WTC11 (cell line): ENCODE measurements at regions not wholly inside any gene's neighbourhood (a gene's known extent, or its start where the extent isn't known, plus 50 kb on each side); places are given as distances from the start of the nearest gene placed in this dataset.

ENCODE experiments used
- ATAC-seq: fragments of 200-7000 bp; cut with Tn5 transposase; 2 replicates; pipeline ENCODE4 v1.10.0; 2021; ENCODE audit warnings: mild to moderate bottlenecking, moderate library complexity
- CTCF ChIA-PET: fragments of 300-600 bp; sonication (Branson Sonifier 250); formaldehyde crosslinking; loops from one replicate; lab custom pipeline; 2021; ENCODE audit warnings: antibody characterized with exemption; lab: Charles Lee
- POLR2A ChIA-PET: fragments of 350-600 bp; sonication (Branson Sonifier 250); formaldehyde crosslinking; loops from one replicate; lab custom pipeline; 2021; ENCODE audit warnings: antibody characterized with exemption; lab: Charles Lee
- DNase-seq: peaks from one replicate; pipeline ENCODE4 v3.0.0; 2021; ENCODE audit warnings: low spot score
- H3K27ac Mint-ChIP-seq: 2 replicates; pipeline ENCODE4 v1.8.0; 2021; ENCODE audit warnings: mixed read lengths
- H3K27me3 Mint-ChIP-seq: 2 replicates; pipeline ENCODE4 v1.8.0; 2021; ENCODE audit warnings: low read depth, mild to moderate bottlenecking, moderate library complexity, mixed read lengths
- H3K36me3 Mint-ChIP-seq: 2 replicates; pipeline ENCODE4 v1.8.0; 2021; ENCODE audit warnings: mixed read lengths
- H3K4me1 Mint-ChIP-seq: 2 replicates; pipeline ENCODE4 v1.8.0; 2022; ENCODE audit warnings: mixed read lengths
- H3K4me3 Mint-ChIP-seq: 2 replicates; pipeline ENCODE4 v1.8.0; 2021; ENCODE audit warnings: mild to moderate bottlenecking, moderate library complexity, mixed read lengths
- H3K9me3 Mint-ChIP-seq: 2 replicates; pipeline ENCODE4 v1.8.0; 2021; ENCODE audit warnings: mixed read lengths
- ATF1 ChIP-seq: sonication (generic); formaldehyde crosslinking; IDR thresholded peaks from 2 replicates; pipeline ENCODE4 v1.8.1; 2023; ENCODE audit warnings: mild to moderate bottlenecking, moderate library complexity, missing genetic modification reagents
- CREM ChIP-seq: sonication (generic); formaldehyde crosslinking; IDR thresholded peaks from 2 replicates; pipeline ENCODE4 v1.8.1; 2022; ENCODE audit warnings: mild to moderate bottlenecking, missing genetic modification reagents, moderate library complexity
- ERG ChIP-seq: fragments of 250-450 bp; sonication (Bioruptor Pico); IDR thresholded peaks from 2 replicates; pipeline ENCODE4 v1.8.0; 2021; ENCODE audit warnings: mild to moderate bottlenecking
- FOXJ3 ChIP-seq: sonication (generic); formaldehyde crosslinking; IDR thresholded peaks from 2 replicates; pipeline ENCODE4 v1.9.0; 2021; ENCODE audit warnings: missing genetic modification reagents, mild to moderate bottlenecking, borderline replicate concordance
- FOXK1 ChIP-seq: sonication (generic); formaldehyde crosslinking; IDR thresholded peaks from 2 replicates; pipeline ENCODE4 v1.8.0; 2022; ENCODE audit warnings: mild to moderate bottlenecking, moderate library complexity, missing genetic modification reagents
- GRHL2 ChIP-seq: fragments of 250-450 bp; sonication (Bioruptor Pico); IDR thresholded peaks from 2 replicates; pipeline ENCODE4 v1.8.0; 2022; ENCODE audit warnings: mild to moderate bottlenecking, moderate library complexity; ENCODE audit not compliant: insufficient replicate concordance, severe bottlenecking
- HMGA2 ChIP-seq: fragments of 250-450 bp; sonication (Bioruptor Pico); IDR thresholded peaks from 2 replicates; pipeline ENCODE4 v1.4.0; 2021; ENCODE audit warnings: mild to moderate bottlenecking, moderate library complexity
- IRF2 ChIP-seq: sonication (generic); formaldehyde crosslinking; IDR thresholded peaks from 2 replicates; pipeline ENCODE4 v1.8.0; 2022; ENCODE audit warnings: low read depth, missing genetic modification reagents, borderline replicate concordance
- JAZF1 ChIP-seq: fragments of 250-450 bp; sonication (Bioruptor Pico); IDR thresholded peaks from 2 replicates; pipeline ENCODE4 v1.9.0; 2021; ENCODE audit warnings: moderate library complexity, mild to moderate bottlenecking, inconsistent platforms
- JUN ChIP-seq: sonication (generic); formaldehyde crosslinking; IDR thresholded peaks from 2 replicates; pipeline ENCODE4 v1.8.0; 2023; ENCODE audit warnings: mild to moderate bottlenecking, missing genetic modification reagents
- KAT7 ChIP-seq: sonication (generic); formaldehyde crosslinking; IDR thresholded peaks from 2 replicates; pipeline ENCODE4 v1.8.1; 2023; ENCODE audit warnings: missing genetic modification reagents, mild to moderate bottlenecking, borderline replicate concordance
- MAX ChIP-seq: sonication (generic); formaldehyde crosslinking; IDR thresholded peaks from 2 replicates; pipeline ENCODE4 v1.8.0; 2022; ENCODE audit warnings: mild to moderate bottlenecking, missing genetic modification reagents
- NFYB ChIP-seq: sonication (generic); formaldehyde crosslinking; conservative IDR thresholded peaks from 2 replicates; pipeline ENCODE4 v1.8.0; 2022; ENCODE audit warnings: low read depth, missing genetic modification reagents
- NR1H2 ChIP-seq: sonication (generic); formaldehyde crosslinking; IDR thresholded peaks from 2 replicates; pipeline ENCODE4 v1.9.0; 2021; ENCODE audit warnings: mild to moderate bottlenecking, moderate library complexity, missing genetic modification reagents
- PRDM15 ChIP-seq: sonication (generic); formaldehyde crosslinking; IDR thresholded peaks from 2 replicates; pipeline ENCODE4 v1.8.0; 2022; ENCODE audit warnings: missing genetic modification reagents
- RORB ChIP-seq: fragments of 250-450 bp; sonication (Bioruptor Pico); IDR thresholded peaks from 2 replicates; pipeline ENCODE4 v1.9.0; 2021; ENCODE audit warnings: mild to moderate bottlenecking
- TCF7 ChIP-seq: sonication (generic); formaldehyde crosslinking; IDR thresholded peaks from 2 replicates; pipeline ENCODE4 v1.8.0; 2022; ENCODE audit warnings: mild to moderate bottlenecking, low read depth, missing genetic modification reagents, moderate library complexity
- TP53 ChIP-seq: sonication (generic); formaldehyde crosslinking; IDR thresholded peaks from 2 replicates; pipeline ENCODE4 v1.8.1; 2023; ENCODE audit warnings: mild to moderate bottlenecking, missing genetic modification reagents
- ZBTB43 ChIP-seq: sonication (generic); formaldehyde crosslinking; IDR thresholded peaks from 2 replicates; pipeline ENCODE4 v1.8.1; 2023; ENCODE audit warnings: mild to moderate bottlenecking, missing genetic modification reagents
- TF ChIP-seq, protein P1 (sequence below): fragments of 250-450 bp; sonication (Bioruptor Pico); IDR thresholded peaks from 2 replicates; pipeline ENCODE4 v1.9.0; 2021; ENCODE audit warnings: mild to moderate bottlenecking
- TF ChIP-seq, protein P2 (sequence below): sonication (generic); formaldehyde crosslinking; IDR thresholded peaks from 2 replicates; pipeline ENCODE4 v1.8.1; 2022; ENCODE audit warnings: low read depth, missing genetic modification reagents, borderline replicate concordance
- TF ChIP-seq, protein P3 (sequence below): sonication (generic); formaldehyde crosslinking; IDR thresholded peaks from 2 replicates; pipeline ENCODE4 v1.8.1; 2023; ENCODE audit warnings: mild to moderate bottlenecking, missing genetic modification reagents, moderate library complexity

GRCh38 chr3:165440380-165440779 is 244.2 kb upstream of the SLITRK3 start (continued):
- TF ChIP-seq ERG, result no peak
- no peak for TF ChIP-seq RORB (CRISPR knock-in tag)
- no peak for TF ChIP-seq HMGA2 (CRISPR knock-in tag)
- TF ChIP-seq, protein P1, sequence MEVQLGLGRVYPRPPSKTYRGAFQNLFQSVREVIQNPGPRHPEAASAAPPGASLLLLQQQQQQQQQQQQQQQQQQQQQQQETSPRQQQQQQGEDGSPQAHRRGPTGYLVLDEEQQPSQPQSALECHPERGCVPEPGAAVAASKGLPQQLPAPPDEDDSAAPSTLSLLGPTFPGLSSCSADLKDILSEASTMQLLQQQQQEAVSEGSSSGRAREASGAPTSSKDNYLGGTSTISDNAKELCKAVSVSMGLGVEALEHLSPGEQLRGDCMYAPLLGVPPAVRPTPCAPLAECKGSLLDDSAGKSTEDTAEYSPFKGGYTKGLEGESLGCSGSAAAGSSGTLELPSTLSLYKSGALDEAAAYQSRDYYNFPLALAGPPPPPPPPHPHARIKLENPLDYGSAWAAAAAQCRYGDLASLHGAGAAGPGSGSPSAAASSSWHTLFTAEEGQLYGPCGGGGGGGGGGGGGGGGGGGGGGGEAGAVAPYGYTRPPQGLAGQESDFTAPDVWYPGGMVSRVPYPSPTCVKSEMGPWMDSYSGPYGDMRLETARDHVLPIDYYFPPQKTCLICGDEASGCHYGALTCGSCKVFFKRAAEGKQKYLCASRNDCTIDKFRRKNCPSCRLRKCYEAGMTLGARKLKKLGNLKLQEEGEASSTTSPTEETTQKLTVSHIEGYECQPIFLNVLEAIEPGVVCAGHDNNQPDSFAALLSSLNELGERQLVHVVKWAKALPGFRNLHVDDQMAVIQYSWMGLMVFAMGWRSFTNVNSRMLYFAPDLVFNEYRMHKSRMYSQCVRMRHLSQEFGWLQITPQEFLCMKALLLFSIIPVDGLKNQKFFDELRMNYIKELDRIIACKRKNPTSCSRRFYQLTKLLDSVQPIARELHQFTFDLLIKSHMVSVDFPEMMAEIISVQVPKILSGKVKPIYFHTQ (CRISPR knock-in tag), result no peak
- TF ChIP-seq ATF1 (CRISPR knock-in tag), result no peak
- no peak for TF ChIP-seq NR1H2 (CRISPR knock-in tag)
- TF ChIP-seq, protein P2, sequence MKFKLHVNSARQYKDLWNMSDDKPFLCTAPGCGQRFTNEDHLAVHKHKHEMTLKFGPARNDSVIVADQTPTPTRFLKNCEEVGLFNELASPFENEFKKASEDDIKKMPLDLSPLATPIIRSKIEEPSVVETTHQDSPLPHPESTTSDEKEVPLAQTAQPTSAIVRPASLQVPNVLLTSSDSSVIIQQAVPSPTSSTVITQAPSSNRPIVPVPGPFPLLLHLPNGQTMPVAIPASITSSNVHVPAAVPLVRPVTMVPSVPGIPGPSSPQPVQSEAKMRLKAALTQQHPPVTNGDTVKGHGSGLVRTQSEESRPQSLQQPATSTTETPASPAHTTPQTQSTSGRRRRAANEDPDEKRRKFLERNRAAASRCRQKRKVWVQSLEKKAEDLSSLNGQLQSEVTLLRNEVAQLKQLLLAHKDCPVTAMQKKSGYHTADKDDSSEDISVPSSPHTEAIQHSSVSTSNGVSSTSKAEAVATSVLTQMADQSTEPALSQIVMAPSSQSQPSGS (CRISPR knock-in tag), result no peak
- no peak for TF ChIP-seq IRF2
- TF ChIP-seq CREM, result no peak
- TF ChIP-seq FOXJ3 (CRISPR knock-in tag), result no peak

DNA sequence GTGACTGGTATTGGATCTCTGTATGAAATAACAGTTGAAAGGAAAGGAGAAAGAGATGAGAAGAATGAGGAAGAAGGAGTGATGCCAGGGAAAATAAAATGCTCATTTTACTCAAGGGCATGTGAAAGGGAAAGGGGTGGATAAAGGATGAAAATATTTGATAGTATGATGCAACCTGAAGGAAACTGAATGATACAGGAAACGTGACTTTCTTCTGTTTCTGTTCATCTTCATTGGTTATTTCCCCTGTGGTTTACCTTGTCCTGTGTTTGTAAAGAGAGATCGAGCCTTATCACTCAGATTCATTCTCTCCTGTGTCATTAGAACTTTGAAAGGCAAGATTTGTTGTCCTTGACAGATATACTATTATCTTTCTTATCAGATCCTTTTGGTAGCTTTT is 243.6 kb upstream of the SLITRK3 start:
- H3K4me3 Mint-ChIP-seq, result no peak overlapping the region
- no peak for TF ChIP-seq TCF7 (CRISPR knock-in tag)
- TF ChIP-seq GRHL2, result no peak
- TF ChIP-seq MAX, result no peak
- TF ChIP-seq JAZF1 (CRISPR knock-in tag), result no peak
- TF ChIP-seq TP53 (CRISPR knock-in tag), result no peak
- TF ChIP-seq FOXK1 (CRISPR knock-in tag), result no peak
- no peak for TF ChIP-seq NFYB (CRISPR knock-in tag)
- TF ChIP-seq PRDM15 (CRISPR knock-in tag), result no peak
- no peak for TF ChIP-seq KAT7 (CRISPR knock-in tag)
- TF ChIP-seq, protein P3, sequence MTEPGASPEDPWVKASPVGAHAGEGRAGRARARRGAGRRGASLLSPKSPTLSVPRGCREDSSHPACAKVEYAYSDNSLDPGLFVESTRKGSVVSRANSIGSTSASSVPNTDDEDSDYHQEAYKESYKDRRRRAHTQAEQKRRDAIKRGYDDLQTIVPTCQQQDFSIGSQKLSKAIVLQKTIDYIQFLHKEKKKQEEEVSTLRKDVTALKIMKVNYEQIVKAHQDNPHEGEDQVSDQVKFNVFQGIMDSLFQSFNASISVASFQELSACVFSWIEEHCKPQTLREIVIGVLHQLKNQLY, result no peak
- no peak for TF ChIP-seq JUN (CRISPR knock-in tag)
- no peak for TF ChIP-seq FOXJ3 (CRISPR knock-in tag)
- no peak for TF ChIP-seq ZBTB43 (CRISPR knock-in tag)
- DNase-seq (no peak), ATAC-seq (no peak)
- no peak overlapping the region for H3K27ac Mint-ChIP-seq
- H3K27me3 Mint-ChIP-seq, result no peaks in the 10 kb centered on the region
- CTCF ChIA-PET, result no interaction called here
- H3K4me1 Mint-ChIP-seq, result peaks cover 3% of the 10 kb centered on the region; the same call in 1 of the 2 replicates
- H3K9me3 Mint-ChIP-seq, result peaks cover 19% of the 10 kb centered on the region
- POLR2A ChIA-PET, result no interaction called here
- peaks cover 5% of the 10 kb centered on the region; the same call in 1 of the 2 replicates for H3K36me3 Mint-ChIP-seq
